ENCODE measurements at regions not wholly inside any gene's neighbourhood (a gene's known extent, or its start where the extent isn't known, plus 50 kb on each side); places are given as distances from the start of the nearest gene placed in this dataset.

DNA sequence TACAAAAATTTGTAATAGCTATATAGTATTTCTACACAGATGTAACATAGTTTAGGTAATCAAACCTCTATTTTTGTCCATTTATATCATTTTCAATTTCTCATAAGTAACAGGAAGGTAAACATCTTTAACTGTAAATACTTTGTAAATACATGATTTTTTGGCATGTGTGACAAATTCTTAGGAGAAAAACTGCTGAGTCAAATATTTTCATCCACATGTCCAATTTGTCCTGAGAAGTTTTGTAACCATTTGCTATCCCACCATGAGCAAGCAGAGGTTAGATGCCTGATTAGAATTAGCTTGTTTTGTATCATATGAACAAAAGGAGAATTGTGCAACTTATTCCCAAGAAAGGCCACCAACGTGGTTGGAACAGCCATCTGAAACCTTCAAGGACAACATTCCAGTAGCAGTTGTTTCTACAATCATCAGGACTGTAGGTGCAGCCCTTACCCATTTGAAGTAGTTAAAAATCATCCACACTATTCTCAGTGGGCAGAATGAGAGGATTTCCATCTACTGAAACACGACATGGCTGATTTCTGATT is 139.6 kb upstream of the MPPED2 start:
- TF ChIP-seq CTCF (conservative IDR thresholded peaks at IDR 0.05) (no peak), ZFX (IDR thresholded peaks at IDR 0.05) (no peak)
